ENCODE measurements at regions not wholly inside any gene's neighbourhood (a gene's known extent, or its start where the extent isn't known, plus 50 kb on each side); places are given as distances from the start of the nearest gene placed in this dataset.

DNA sequence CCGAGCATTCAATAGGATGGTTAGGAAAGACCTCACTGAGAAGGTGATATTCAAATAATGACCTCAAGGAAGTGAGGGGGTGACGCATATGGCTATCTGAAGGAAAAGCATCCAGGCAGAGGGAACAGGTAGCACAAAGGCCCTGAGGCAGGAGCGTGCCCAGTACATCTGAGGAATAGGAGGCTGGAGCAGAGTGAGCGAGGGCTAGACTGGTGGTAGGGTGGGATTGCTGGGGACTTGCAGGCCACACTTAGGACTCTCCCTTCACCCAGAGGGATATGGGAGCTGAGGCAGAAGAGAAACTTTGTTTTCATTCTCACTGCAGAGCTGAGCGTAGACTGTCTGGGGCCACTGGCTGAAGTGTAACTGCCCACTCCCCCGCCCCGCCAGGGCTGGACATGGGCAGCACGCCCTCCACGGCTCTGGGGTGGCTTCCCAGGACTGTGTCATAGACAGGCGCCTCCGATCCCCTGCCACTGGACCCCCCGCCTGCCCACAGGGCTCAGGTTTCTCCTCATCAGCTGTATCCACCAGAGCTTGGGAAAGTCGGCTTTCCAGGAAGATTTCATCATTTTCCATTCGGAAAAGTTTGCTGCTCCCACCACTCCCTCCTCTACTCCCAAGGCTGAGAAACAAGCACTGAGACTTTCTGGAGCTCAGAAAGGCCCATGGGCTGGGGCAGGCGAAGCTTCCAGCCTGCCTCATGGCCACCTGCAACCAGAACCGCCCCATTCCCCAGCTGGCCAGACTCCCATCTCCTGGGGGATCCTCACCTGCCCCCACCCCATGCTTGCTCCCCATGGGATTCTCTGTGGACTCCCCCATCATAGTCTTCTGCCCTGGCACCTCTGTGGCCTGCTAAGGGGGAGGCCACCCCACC lies 142.6 kb downstream of the MRPL14 start:
- no peak overlapping the region for H3K4me3 ChIP-seq (replicated peaks; ENCODE audit: low read depth, low read length)
- TF ChIP-seq, protein P1, sequence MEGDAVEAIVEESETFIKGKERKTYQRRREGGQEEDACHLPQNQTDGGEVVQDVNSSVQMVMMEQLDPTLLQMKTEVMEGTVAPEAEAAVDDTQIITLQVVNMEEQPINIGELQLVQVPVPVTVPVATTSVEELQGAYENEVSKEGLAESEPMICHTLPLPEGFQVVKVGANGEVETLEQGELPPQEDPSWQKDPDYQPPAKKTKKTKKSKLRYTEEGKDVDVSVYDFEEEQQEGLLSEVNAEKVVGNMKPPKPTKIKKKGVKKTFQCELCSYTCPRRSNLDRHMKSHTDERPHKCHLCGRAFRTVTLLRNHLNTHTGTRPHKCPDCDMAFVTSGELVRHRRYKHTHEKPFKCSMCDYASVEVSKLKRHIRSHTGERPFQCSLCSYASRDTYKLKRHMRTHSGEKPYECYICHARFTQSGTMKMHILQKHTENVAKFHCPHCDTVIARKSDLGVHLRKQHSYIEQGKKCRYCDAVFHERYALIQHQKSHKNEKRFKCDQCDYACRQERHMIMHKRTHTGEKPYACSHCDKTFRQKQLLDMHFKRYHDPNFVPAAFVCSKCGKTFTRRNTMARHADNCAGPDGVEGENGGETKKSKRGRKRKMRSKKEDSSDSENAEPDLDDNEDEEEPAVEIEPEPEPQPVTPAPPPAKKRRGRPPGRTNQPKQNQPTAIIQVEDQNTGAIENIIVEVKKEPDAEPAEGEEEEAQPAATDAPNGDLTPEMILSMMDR (IDR thresholded peaks at IDR 0.05; ENCODE audit: low read length, missing control alignments), result no peak
- DNase-seq (ENCODE audit: low read depth), result no peak

DNA sequence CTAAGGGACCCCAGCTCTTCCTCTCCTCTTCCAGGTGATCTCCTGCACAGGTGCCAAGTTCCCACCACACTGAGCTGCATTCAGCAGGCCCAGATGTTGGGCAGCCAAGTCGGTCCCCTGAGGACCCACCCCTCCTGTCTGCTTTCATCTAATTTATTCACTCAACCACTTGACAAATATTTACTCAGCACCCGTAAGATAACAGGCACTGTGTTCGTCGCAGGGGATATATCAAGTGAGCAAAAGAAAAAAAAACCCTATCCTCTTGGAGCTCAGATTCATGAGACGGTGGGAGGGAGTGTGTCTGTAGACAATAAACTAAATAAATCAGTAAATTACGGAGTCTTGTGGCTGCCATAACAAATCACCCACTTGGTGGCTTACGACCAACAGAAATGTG lies 143.6 kb downstream of the MRPL14 start:
- DNase-seq (ENCODE audit: low read depth), result no peak
- H3K4me3 ChIP-seq (replicated peaks; ENCODE audit: low read depth, low read length), result no peak overlapping the region
- TF ChIP-seq, protein P1 (IDR thresholded peaks at IDR 0.05; ENCODE audit: low read length, missing control alignments), result no peak

DNA sequence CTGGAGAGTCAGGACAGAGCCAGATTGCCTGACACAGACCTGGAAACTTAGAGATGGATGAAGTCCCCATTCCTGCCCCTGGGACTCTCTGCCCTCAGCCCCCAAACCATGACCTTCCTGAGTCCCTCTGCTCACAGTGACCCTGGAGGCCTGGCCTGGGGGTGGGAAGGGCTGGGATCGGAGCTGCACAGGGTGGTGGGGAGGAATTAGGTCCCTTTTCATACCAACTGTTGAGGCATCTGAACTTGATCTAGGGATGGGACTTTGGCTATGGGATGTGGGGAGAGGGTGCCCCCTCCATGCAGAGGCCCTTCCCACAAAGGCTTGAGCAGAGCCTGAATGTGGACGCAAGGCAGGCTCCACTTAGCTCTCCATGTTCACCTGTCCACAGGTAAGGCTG lies 144.1 kb downstream of the MRPL14 start:
- TF ChIP-seq, protein P1 (IDR thresholded peaks at IDR 0.05; ENCODE audit: low read length, missing control alignments), result no peak
- H3K4me3 ChIP-seq (replicated peaks; ENCODE audit: low read depth, low read length), result no peak overlapping the region
- DNase-seq (ENCODE audit: low read depth), result no peak

DNA sequence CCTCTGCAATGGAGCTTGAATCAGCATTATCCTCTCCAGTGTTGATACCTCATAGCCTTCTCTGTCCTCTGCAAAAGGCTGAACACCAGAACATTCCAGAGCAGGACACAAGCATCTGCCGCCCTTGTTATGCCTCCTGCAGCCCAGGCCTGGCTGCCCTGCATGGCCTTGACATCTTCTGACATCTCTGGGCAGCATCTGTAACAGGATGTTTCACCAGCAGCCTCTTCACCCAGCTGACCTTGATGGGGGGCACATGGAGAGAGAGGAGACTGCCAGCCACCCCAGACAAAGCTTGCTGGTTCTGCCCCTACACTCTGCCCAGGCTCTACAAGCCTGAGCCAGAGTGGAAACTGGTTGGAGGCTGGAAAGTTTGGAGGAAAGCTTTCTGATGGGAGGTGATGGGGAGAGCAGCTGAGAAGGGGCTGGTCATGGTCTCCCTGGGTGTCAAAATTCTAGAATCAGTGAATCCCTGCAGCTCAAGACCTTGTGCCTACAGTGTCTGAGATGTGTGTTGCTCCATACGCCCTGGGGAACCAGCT lies 145.1 kb downstream of the MRPL14 start:
- TF ChIP-seq, protein P1 (IDR thresholded peaks at IDR 0.05; ENCODE audit: low read length, missing control alignments), result no peak
- DNase-seq (ENCODE audit: low read depth), result no peak

DNA sequence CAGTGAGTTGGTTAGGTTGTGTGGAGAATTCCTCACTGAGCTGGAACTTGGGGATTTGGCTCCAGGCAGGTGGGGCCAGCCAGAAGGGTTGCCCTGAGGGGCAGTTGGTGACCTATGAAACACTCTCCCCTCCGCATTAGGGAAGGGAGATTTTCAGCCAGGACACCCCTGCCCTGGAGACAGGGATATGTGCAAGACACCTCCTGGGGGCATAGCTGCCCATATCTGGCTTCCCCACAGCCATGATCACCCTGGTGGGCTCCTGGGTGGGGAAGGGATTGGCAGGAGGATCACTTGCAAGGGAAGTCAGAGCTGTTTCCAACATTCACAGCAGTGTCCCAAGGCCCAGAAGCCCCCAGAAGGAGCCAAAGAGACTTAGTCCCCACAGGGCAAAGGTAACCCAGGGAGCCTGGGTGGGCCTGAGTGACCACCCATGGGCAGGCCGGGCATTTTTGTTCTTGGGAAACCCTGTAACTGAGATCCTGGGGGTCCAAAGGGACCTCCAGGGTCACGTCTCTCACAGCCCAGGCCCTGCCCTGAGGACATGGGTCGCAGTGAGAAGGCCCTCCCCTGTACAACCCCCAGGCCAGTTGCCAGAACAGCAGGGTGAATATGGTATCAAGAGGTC lies 145.8 kb downstream of the MRPL14 start:
- TF ChIP-seq, protein P1 (IDR thresholded peaks at IDR 0.05; ENCODE audit: low read length, missing control alignments), result no peak
- H3K4me3 ChIP-seq (replicated peaks; ENCODE audit: low read depth, low read length), result no peak overlapping the region
- DNase-seq (ENCODE audit: low read depth), result no peak

More for the DNA sequence above, 145.1 kb downstream of the MRPL14 start:
- H3K4me3 ChIP-seq (replicated peaks; ENCODE audit: low read depth, low read length), result no peak overlapping the region

DNA sequence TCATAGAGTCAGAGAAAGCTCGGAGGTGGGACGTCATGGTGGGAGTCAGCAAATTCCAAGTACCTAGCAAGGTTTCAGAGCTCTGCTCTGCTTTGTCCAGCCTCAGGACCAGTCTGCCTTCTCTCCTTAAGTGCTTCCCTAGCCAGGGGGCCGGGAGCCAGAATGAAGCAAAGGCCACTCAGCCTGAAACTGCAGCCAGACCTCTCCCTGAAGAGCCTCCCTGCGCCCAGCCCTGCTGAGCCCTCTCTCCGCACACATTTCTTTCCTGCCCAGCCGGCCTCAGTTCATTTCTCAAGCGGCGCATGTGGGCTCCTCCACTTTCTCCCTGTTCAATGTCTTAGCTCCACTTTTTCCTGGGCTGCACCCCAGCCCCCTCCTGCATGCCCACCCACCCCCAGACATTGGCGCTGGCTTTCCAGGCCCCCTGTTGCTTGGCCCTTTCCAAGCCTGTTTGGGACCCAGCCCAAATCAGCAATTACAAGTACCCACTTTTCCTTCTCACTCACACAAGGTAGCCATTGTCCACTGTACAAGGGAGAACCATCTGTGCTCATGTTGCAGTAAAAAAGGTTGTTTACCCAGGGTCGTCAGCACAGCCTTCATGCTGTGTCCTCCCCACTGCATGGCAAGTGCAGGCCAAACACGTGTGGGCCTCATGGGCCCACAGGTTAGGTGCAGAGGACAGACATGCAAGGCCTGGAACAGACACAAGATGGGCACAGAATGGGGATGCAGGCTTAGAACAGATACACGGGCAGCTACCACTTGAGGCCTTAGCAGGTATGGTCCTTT lies 147.1 kb downstream of the MRPL14 start:
- no peak for DNase-seq (ENCODE audit: low read depth)
- TF ChIP-seq, protein P1 (IDR thresholded peaks at IDR 0.05; ENCODE audit: low read length, missing control alignments), result no peak
- no peak overlapping the region for H3K4me3 ChIP-seq (replicated peaks; ENCODE audit: low read depth, low read length)

Measured in fibroblast of pulmonary artery (primary cell).